ENCODE measurements at regions not wholly inside any gene's neighbourhood (a gene's known extent, or its start where the extent isn't known, plus 50 kb on each side); places are given as distances from the start of the nearest gene placed in this dataset.

DNA sequence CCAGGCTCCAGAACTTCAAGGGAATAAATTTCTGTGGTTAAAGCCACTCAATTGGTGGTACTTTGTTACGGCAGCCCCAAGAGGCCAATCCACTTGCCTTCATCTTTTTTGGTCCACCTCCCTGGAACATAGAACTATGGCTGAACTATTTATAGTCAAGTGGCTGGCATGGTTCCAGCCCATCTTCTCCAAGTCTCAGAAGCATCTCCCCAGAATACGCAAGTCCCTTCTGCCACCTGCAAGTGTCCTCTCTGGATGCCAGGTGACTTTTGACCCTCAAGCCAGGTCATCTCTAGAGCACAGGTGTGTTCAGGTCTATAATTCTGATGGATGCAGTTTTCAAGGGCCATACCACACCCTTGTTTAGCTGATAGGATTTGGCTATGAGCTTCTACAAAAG, 371.5 kb downstream of the AACS start:
- H3K4me1 ChIP-seq (replicated peaks in 1 of 4; ENCODE audit: control insufficient read depth in 3 of 4, insufficient read depth in 4 of 4, low read length in 3 of 4), result 0 out of 7 replicates have a peak, but pooled peaks cover 0 to 2% (median 0%) of the 10 kb centered on the region in 4 experiments
- no peak overlapping the region for H2BK12ac ChIP-seq (ENCODE audit: low read depth, low read length)
- FAIRE-seq, result no peak
- H2AK5ac ChIP-seq (ENCODE audit: low read depth, low read length), result no peak overlapping the region
- no peak for DNase-seq (ENCODE audit: low read depth in 1 of 2, low spot score in 2 of 2)
- no peak overlapping the region for H3K4me3 ChIP-seq (ENCODE audit: extremely low read depth in 1 of 4, insufficient read depth in 2 of 4, low read depth in 3 of 4, low read length in 4 of 4)
- H3K9me3 ChIP-seq (ENCODE audit: insufficient read depth in 2 of 2, low read depth in 1 of 2, low read length in 1 of 2), result no peaks in the 10 kb centered on the region
- no peaks in the 10 kb centered on the region; a peak in 1 of 4 replicates for H3K79me2 ChIP-seq (ENCODE audit: control insufficient read depth in 1 of 2, insufficient read depth in 2 of 2, low read length in 2 of 2)
- peaks cover 0 to 2% of the 10 kb centered on the region in 2 experiments for H4K20me1 ChIP-seq (replicated peaks in 1 of 2; ENCODE audit: control insufficient read depth in 1 of 2, insufficient read depth in 2 of 2, low read length in 2 of 2)
- H4K5ac ChIP-seq (ENCODE audit: insufficient read length, low read depth, low read length), result no peak overlapping the region
- H2BK15ac ChIP-seq (ENCODE audit: low read length), result no peak overlapping the region
- no peak overlapping the region for H3K9ac ChIP-seq (replicated peaks in 1 of 4; ENCODE audit: extremely low read depth in 1 of 4, low read depth in 3 of 4, low read length in 3 of 4)
- no peaks in the 10 kb centered on the region for H3K23me2 ChIP-seq (ENCODE audit: low read depth, low read length)
- no peak overlapping the region for H3K4ac ChIP-seq (replicated peaks; ENCODE audit: insufficient read length, low read depth, low read length)
- no peak overlapping the region for H4K91ac ChIP-seq (replicated peaks; ENCODE audit: insufficient read length, low read length)
- POLR2A ChIA-PET (ENCODE audit: partially characterized antibody), result no interaction called here
- H2BK20ac ChIP-seq (ENCODE audit: low read length), result no peak overlapping the region
- no peak overlapping the region for H2BK5ac ChIP-seq (ENCODE audit: low read depth, low read length)
- TF ChIP-seq SAP30 (IDR thresholded peaks at IDR 0.05; ENCODE audit: insufficient read depth, insufficient replicate concordance, low read length) (no peak), TAF7 (optimal IDR thresholded peaks at IDR 0.05; ENCODE audit: borderline replicate concordance, low read depth, low read length) (no peak), BACH1 (IDR thresholded peaks at IDR 0.05; ENCODE audit: low read length) (no peak), TBP (IDR thresholded peaks at IDR 0.05; ENCODE audit: low read depth, low read length) (no peak), RAD21 (IDR thresholded peaks at IDR 0.05 in 1 of 2, conservative IDR thresholded peaks at IDR 0.05 in 1 of 2; ENCODE audit: low read depth in 2 of 2, low read length in 2 of 2) (no peak)
- no peak overlapping the region for H3K18ac ChIP-seq (ENCODE audit: extremely low read depth, low read length)
- no peak overlapping the region for H3K4me2 ChIP-seq (ENCODE audit: insufficient read depth in 1 of 2, low read depth in 2 of 2, low read length in 2 of 2)
- H3K56ac ChIP-seq (replicated peaks; ENCODE audit: insufficient read length, low read depth, low read length), result no peak overlapping the region
- H3K14ac ChIP-seq (ENCODE audit: insufficient read length), result no peak overlapping the region
- H2BK120ac ChIP-seq (replicated peaks; ENCODE audit: low read depth, low read length), result no peak overlapping the region
- H3K27ac ChIP-seq (ENCODE audit: low read depth, low read length), result no peak overlapping the region
- no peak overlapping the region for H2AFZ ChIP-seq (ENCODE audit: low read length)
- H3K27me3 ChIP-seq (replicated peaks in 1 of 4; ENCODE audit: control insufficient read depth in 3 of 4, extremely low read depth in 1 of 4, insufficient read depth in 3 of 4, low read length in 3 of 4), result no peaks in the 10 kb centered on the region
- H4K8ac ChIP-seq (ENCODE audit: extremely low read depth, insufficient read depth, low read length), result no peak overlapping the region
- 91% methylated on average over 2 of the region's 2 CpGs; no CpG with 5 or more reads in 1 of the 2 experiments for WGBS, 2 experiments (ENCODE audit: extremely low coverage in 1 of 2, insufficient coverage in 1 of 2, insufficient read length in 1 of 2, insufficient replicate concordance in 2 of 2, low coverage in 1 of 2, low lambda C conversion rate in 2 of 2, missing lambda C conversion rate in 1 of 2)
- CTCF ChIA-PET (ENCODE audit: partially characterized antibody), result interaction anchor here (1.1 kb wide), 1 partner anchor 9 kb away, joined by 3 read pairs; no protein-coding TSS in a partner anchor
- H3K36me3 ChIP-seq (ENCODE audit: control insufficient read depth in 2 of 4, insufficient read depth in 4 of 4, low read length in 3 of 4), result no peaks in the 10 kb centered on the region
- no peaks in the 10 kb centered on the region; the same call in 1 of the 2 replicates for H3K79me1 ChIP-seq (ENCODE audit: low read depth, low read length)
- no peak overlapping the region for H3K23ac ChIP-seq (ENCODE audit: insufficient read length)
